Gastroesophageal sphincter (tissue), 3 donors: ENCODE measurements at regions not wholly inside any gene's neighbourhood (a gene's known extent, or its start where the extent isn't known, plus 50 kb on each side); places are given as distances from the start of the nearest gene placed in this dataset.

Experiments
- CTCF ChIP-seq, 4 experiments: fragments of 200-600 bp in 2 of 4; fragments of 450-650 bp in 2 of 4; sonication (generic) in 1 of 4; IDR thresholded peaks; one replicate each; pipeline ENCODE4 v1.5.1; 2017 to 2019; ENCODE audit warnings: antibody characterized with exemption in 4 of 4, mild to moderate bottlenecking in 2 of 4, moderate library complexity in 2 of 4
- POLR2A ChIP-seq, 2 donors: fragments of 450-650 bp; IDR thresholded peaks; one replicate each; pipeline ENCODE4 v1.6.1; 2017; ENCODE audit warnings: antibody characterized with exemption in 2 of 2, mild to moderate bottlenecking in 2 of 2, moderate library complexity in 1 of 2
- POLR2AphosphoS5 ChIP-seq: sonication (generic); formaldehyde crosslinking; IDR thresholded peaks from one replicate; pipeline ENCODE4 v1.6.1; 2017; ENCODE audit warnings: antibody characterized with exemption

DNA sequence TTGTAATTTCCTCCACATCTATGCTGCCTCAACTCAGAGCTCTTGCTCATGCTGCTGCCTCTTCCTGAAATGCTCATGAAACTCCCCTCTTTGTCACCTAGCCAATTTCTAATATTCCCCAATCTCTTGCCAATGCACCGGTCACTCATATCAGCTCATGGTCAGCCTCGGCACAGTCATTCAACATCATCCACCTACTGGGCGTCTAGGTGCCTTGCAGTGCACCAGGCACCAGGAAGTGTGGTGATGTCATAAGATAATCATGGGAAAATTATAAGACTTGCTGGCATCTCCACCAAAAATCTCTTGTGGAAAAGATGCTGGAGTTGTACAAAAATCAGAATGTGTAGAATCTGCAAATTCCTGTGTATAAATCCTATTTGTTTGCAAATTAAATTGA, 52.6 kb upstream of the RAB27B start:
- TF ChIP-seq CTCF (IDR thresholded peaks at IDR 0.05) (no peak), POLR2AphosphoS5 (no peak), POLR2A (IDR thresholded peaks at IDR 0.05) (no peak)
